OCI-LY7 (cell line): ENCODE measurements at regions not wholly inside any gene's neighbourhood (a gene's known extent, or its start where the extent isn't known, plus 50 kb on each side); places are given as distances from the start of the nearest gene placed in this dataset.

Source experiments
- BruUV-seq: library from RNA; stranded (reverse); fragments of 400-500 nt; replicated peaks from 2 replicates; lab custom pipeline; 2021; lab: Mats Ljungman, UMichigan
- CTCF ChIA-PET: fragments of 300-600 bp; sonication (Branson Sonifier 250); formaldehyde crosslinking; loops from one replicate; lab custom pipeline; 2022; ENCODE audit warnings: antibody characterized with exemption; ENCODE audit not compliant: unreplicated experiment; lab: Charles Lee
- POLR2A ChIA-PET: fragments of 300-600 bp; sonication (Branson Sonifier 250); formaldehyde crosslinking; loops from one replicate; lab custom pipeline; 2022; ENCODE audit warnings: antibody characterized with exemption; lab: Charles Lee
- DNase-seq: peaks from one replicate; pipeline ENCODE4 v3.0.0-alpha.2; 2015; ENCODE audit warnings: low spot score
- H2AFZ ChIP-seq: fragments of 200-600 bp; sonication (generic), shearing (Covaris generic); 2 replicates; pipeline ENCODE4 v1.6.1; 2014; ENCODE audit warnings: mild to moderate bottlenecking, antibody characterized with exemption, low read length, moderate library complexity
- H3K27ac ChIP-seq: fragments of 200-600 bp; sonication (generic); 2 replicates; pipeline ENCODE4 v1.5.1; 2014; ENCODE audit warnings: mixed run types, low read depth, mild to moderate bottlenecking, moderate library complexity, low read length, inconsistent platforms; ENCODE audit not compliant: poor library complexity, severe bottlenecking
- H3K36me3 ChIP-seq: fragments of 200-600 bp; sonication (generic); 2 replicates; pipeline ENCODE4 v1.6.1; 2014; ENCODE audit warnings: mild to moderate bottlenecking, antibody characterized with exemption, low read length, moderate library complexity, mixed read lengths; ENCODE audit not compliant: insufficient read depth
- H3K4me1 ChIP-seq: fragments of 200-600 bp; sonication (generic); 2 replicates; pipeline ENCODE4 v1.5.1; 2014; ENCODE audit warnings: mild to moderate bottlenecking, low read length; ENCODE audit not compliant: insufficient read depth, poor library complexity, severe bottlenecking
- H3K4me2 ChIP-seq: fragments of 200-600 bp; sonication (generic); 2 replicates; pipeline ENCODE4 v1.6.1; 2014; ENCODE audit warnings: mild to moderate bottlenecking, low read length
- H3K4me3 ChIP-seq: fragments of 200-600 bp; sonication (generic); 2 replicates; pipeline ENCODE4 v1.5.1; 2014; ENCODE audit warnings: mild to moderate bottlenecking, low read depth, low read length; ENCODE audit not compliant: poor library complexity, severe bottlenecking
- H3K79me2 ChIP-seq: fragments of 200-600 bp; sonication (generic); 2 replicates; pipeline ENCODE4 v1.6.1; 2016; ENCODE audit warnings: low read depth, mild to moderate bottlenecking, low read length, moderate library complexity, mixed read lengths; ENCODE audit not compliant: insufficient read depth
- H3K9me2 ChIP-seq: fragments of 200-600 bp; sonication (generic); 2 replicates; pipeline ENCODE4 v1.6.1; 2016; ENCODE audit warnings: mild to moderate bottlenecking, low read length, mixed read lengths; ENCODE audit not compliant: insufficient read depth
- H3K9me3 ChIP-seq: fragments of 200-600 bp; sonication (generic); 2 replicates; pipeline ENCODE4 v1.6.1; 2014; ENCODE audit warnings: mild to moderate bottlenecking, mixed run types, low read length, mixed read lengths
- H4K20me1 ChIP-seq: fragments of 200-600 bp; sonication (generic); 2 replicates; pipeline ENCODE4 v1.6.1; 2014; ENCODE audit warnings: mild to moderate bottlenecking, antibody characterized with exemption, low read length, moderate library complexity, mixed read lengths; ENCODE audit not compliant: insufficient read depth
- EZH2phosphoT487 ChIP-seq: fragments of 200-600 bp; sonication (generic); IDR thresholded peaks from 2 replicates; pipeline ENCODE4 v1.6.1; 2018; ENCODE audit warnings: low read depth, borderline replicate concordance, mild to moderate bottlenecking, mixed run types, antibody characterized with exemption, low read length, moderate library complexity, mixed read lengths
- intact Hi-C: fragments of 100-400 bp; cut with micrococcal nuclease; formaldehyde crosslinking; loops from one replicate; pipeline ENCODE4 v1.10.0; 2022; ENCODE audit not compliant: unreplicated experiment
- TF ChIP-seq, protein P1 (sequence below): fragments of 200-600 bp; sonication (generic); conservative IDR thresholded peaks from 2 replicates; pipeline ENCODE4 v1.5.1; 2014; ENCODE audit warnings: mild to moderate bottlenecking, antibody characterized with exemption, low read length, moderate library complexity, mixed read lengths

DNA sequence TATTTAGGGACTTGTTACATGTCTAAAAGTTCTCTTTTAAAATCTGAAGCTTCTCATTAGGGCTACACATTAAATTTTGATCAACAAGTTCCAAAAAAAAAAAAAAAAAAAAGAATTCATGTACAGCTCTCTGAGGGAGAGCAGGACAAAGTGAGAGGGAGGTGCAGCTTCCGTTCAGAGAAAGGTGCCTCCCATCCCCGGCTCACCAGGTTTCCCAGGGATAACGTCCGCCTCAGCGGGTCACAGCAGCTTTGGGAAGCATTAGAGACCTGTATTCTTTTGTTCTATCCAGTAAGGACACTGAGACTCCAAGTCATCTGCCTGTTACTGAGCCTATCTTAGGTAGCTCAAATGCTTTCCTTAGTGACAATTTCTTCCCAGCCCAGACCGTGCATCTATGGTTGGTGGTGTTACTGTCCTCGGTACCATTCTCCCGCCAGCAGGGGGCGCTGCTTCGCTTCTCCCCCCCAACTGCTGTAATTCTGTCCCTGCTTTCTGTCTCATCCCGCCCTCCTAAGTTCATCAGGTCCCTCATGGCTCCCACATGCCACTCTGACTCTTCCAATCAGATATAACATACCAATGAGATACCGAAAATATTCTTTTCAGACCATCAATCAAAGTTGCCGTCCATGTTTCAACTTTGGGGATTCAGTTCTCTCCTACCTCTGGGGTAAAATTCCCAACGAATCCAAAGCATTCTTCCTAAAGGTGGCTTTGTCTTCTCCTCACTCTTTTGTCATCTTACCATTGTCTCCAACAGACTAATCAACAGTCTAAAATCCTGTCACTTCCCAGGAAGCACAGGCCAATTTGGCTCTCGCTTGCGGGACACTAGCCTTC, 466.5 kb downstream of the METTL4 start:
- peak; percentile 69 for DNase-seq
- intact Hi-C loops: loop anchor here (1.0 to 5.0 kb wide), 2 partner anchors 117 to 442 kb away; no protein-coding TSS in a partner anchor
- Histone ChIP-seq H3K9me3 (no peaks in the 10 kb centered on the region), H3K9me2 (no peaks in the 10 kb centered on the region; the same call in 1 of the 2 replicates), H3K27ac (no peak overlapping the region), H3K79me2 (no peaks in the 10 kb centered on the region), H3K4me1 (no peaks in the 10 kb centered on the region), H3K4me2 (no peak overlapping the region), H4K20me1 (no peaks in the 10 kb centered on the region), H3K36me3 (no peaks in the 10 kb centered on the region), H2AFZ (peak overlapping the region; percentile 29; the same call in 1 of the 2 replicates), H3K4me3 (no peak overlapping the region)
- POLR2A ChIA-PET: interaction anchor here (0.7 to 0.9 kb wide), 3 partner anchors 225 to 391 kb away, joined by 3 to 6 read pairs (median 4); no protein-coding TSS in a partner anchor
- CTCF ChIA-PET: interaction anchor here (0.6 to 1.0 kb wide), 3 partner anchors 11 to 443 kb away, joined by 3 to 5 read pairs (median 3); no protein-coding TSS in a partner anchor
- no TSS peak for BruUV-seq
- TF ChIP-seq, protein P1, sequence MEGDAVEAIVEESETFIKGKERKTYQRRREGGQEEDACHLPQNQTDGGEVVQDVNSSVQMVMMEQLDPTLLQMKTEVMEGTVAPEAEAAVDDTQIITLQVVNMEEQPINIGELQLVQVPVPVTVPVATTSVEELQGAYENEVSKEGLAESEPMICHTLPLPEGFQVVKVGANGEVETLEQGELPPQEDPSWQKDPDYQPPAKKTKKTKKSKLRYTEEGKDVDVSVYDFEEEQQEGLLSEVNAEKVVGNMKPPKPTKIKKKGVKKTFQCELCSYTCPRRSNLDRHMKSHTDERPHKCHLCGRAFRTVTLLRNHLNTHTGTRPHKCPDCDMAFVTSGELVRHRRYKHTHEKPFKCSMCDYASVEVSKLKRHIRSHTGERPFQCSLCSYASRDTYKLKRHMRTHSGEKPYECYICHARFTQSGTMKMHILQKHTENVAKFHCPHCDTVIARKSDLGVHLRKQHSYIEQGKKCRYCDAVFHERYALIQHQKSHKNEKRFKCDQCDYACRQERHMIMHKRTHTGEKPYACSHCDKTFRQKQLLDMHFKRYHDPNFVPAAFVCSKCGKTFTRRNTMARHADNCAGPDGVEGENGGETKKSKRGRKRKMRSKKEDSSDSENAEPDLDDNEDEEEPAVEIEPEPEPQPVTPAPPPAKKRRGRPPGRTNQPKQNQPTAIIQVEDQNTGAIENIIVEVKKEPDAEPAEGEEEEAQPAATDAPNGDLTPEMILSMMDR: peak; percentile 89
- TF ChIP-seq EZH2phosphoT487: no peak

DNA sequence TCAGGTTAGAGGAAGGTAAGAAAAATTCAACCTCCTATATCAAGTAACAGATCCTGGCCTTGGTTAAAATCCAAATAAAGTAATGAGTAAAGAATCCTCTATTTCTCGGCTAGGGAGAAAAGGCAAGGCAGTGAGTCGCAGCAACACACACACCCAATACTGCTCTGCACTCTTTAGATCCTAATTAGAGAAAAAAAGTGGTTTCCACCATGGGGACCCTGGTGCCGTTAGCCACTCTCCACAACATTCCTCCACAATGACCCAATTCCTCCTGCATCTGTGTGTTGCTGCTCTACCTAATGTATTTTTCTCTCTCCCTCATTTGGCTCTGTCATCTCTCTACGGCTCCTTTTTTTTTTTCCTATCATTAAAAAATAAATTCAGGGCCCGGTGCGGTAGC, 462.7 kb downstream of the METTL4 start:
- no peaks in the 10 kb centered on the region for H3K9me3 ChIP-seq
- no peaks in the 10 kb centered on the region for H3K4me1 ChIP-seq
- H3K4me2 ChIP-seq: no peak overlapping the region
- H2AFZ ChIP-seq: no peak overlapping the region
- no peaks in the 10 kb centered on the region for H3K9me2 ChIP-seq
- H3K27ac ChIP-seq: no peak overlapping the region
- no TSS peak for BruUV-seq
- ChIA-PET CTCF (no interaction called here), POLR2A (no interaction called here)
- intact Hi-C loops: loop anchor here (5.0 kb wide), 1 partner anchor 114 kb away; no protein-coding TSS in a partner anchor
- H3K4me3 ChIP-seq: no peak overlapping the region
- no peaks in the 10 kb centered on the region for H4K20me1 ChIP-seq
- TF ChIP-seq EZH2phosphoT487: no peak
- TF ChIP-seq, protein P1: no peak
- DNase-seq: no peak
- H3K36me3 ChIP-seq: no peaks in the 10 kb centered on the region
- H3K79me2 ChIP-seq: no peaks in the 10 kb centered on the region
